ENCODE measurements at regions not wholly inside any gene's neighbourhood (a gene's known extent, or its start where the extent isn't known, plus 50 kb on each side); places are given as distances from the start of the nearest gene placed in this dataset.

DNA sequence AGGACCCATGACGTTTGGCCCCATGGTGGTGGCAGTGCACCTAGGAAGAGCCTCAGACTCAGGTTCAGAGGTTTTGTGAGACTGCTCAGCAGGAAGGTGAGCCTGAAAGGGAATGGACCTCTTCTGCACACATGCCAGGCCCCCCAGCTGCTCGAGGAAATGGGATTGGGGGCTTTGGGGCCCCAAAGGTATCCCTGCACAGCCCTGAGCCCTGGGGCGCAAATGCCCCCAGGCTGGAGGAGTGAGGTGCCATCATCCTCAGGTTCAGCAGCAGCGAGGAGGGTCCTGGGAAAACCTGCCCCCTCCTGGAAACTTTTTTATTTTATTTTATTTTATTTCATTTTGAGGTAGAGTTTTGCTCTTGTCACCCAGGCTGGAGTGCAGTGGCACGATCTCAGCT, 171.8 kb upstream of the MVB12B start:
- no peak for DNase-seq

DNA sequence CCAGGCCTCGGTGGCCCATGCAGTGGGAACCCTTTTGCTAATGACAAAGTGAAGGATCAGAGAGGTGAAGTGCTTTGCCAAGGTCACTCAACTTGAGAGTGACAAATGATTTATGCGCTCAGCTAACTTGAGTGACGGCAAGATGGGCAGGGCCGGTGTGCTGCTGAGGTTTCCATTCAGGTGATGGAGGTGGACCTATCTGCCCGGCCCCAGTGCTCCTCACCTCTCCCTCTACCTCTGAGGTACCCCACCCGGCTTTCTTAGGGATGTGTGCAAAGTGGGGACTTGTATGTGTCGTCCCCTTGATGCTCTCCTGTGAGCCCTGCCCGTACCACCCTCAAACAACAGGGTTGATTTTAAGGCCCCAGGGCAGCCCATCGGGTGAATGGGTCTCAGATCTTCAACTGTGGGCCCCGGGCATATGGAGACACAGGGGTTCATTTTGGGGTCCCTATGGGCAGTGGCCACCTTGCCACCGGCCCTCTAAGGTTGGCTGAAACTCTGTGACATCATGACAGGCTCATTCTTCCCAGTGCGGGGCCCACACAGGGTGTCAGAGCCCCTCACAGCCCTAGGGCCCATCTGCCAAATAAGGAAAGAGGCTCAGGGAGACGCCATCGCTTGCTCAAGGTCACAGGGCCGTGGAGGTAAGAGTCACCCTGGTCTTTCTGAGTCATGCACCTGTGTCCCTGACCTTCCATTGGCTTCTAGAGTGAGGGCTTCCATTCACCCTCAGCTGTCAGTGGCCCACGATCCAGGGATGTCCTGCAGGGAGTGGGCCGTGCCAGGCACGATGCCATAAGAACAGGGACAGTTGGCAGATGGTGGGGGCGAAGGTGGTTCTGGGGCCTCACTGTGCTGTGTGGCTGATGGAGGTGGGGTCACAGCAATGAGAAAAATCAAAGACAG, 170.6 kb upstream of the MVB12B start:
- no peak for DNase-seq

DNA sequence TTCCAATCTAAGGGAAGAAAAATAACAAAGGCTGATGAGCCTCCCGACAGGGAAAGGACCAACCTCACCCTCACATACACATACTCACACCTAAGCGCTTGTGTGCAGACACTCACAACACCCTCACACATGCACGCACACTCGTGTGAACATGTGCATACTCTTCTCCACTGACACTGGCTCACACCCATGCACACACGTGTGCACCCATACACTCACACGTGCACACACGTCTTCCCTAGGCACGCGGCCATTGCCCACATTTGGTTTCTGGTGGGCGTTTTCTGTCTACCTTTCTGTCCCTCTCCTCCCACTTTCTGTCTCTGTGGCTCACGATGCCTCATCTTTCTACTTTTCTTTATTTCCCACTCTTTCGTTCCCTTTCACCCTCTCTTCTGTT, 169.7 kb upstream of the MVB12B start:
- no peak for DNase-seq

DNA sequence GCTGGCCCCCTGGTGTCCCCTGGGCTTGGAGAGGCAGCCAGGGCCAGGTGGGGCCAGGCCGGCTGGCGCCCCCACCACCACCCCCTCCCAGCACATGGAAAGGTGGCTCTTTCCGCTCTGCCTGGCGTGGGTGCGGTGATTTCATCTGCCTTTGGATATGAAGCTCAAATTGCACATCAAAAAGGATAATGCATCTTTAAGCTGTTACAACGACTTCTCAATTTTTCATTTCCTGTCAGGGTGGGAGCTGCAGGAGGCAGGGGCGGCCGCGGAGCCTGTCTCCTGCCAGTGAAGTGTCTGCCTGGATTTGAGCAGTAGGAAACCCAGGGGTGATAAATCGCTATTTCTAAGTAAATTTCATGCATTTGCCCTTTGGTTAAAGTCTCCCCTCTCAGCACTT, 169.2 kb upstream of the MVB12B start:
- DNase-seq: no peak

DNA sequence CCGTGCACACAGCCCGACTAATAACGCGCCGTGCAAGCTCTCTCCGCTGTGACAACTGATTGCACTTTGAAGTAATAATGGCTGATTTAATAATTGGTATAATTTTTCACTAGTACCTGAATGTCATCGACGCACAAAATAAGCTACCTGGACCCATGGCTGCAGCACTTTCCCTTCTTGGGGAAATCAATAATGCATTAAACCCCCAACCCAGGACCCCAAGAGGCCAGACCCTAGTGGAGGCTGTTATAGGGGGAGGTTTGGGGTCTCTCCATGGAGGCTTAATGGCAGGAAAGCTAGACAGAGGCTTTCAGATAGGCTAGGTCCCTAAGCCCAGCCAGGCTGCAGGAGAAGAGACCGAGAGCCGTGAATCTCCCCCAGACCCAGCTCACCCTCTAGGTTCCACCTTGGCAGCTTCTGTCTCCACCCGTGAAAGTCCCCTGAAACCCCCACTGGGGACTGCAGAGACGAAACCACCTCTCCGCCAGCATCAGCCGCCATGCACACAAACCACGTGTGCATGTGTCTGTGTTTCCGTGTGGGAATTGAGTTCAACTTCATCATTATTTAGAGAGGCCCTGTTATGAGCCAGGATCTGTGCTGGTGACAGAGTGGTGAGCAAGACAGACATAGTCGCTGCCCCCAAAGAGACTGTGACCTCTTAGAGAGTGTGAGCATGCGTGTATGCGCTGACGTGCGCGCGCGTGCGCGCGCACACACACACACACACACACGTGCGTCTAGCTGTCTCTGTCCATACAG, 168.6 kb upstream of the MVB12B start:
- DNase-seq: no peak

DNA sequence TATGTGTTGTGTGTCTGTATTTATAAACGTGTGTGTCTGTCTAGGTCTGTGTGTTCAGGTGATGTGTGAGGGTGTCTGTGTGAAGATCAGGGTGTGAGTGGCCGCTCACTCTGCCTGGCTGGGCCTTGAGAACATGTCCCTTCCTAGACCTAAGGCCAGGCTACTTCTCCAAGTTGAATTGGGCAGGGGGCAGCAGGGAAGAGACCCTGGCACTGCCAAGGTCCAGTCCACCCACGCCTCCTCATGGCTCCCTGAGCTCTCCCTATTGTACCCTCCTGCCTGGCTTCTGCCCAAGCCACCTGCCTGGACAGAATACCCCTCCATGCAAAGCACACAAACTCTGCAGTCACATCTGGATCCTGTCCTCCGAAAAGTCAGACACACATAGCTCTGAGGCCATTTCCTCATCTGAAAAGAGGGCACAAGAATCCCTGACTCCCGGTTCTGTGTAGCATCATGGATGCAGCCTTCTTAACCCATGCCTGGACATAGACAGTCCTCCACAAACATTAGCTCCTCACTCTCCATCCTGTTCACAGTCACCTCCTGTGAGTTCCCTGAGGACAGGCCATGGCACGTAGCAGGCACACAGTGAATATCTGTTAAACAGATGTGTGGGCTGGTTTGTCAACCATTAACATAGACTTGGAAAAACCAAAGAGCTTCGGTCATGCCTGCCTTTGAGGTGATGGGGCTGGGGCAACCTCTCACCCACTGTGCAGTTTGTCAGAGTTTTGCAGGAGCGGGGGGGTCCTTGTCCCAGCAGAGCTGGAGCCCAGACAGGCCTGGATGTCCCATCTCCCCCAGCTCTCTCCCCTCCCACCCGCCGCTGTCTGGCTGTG, 167.8 kb upstream of the MVB12B start:
- no peak for DNase-seq

DNA sequence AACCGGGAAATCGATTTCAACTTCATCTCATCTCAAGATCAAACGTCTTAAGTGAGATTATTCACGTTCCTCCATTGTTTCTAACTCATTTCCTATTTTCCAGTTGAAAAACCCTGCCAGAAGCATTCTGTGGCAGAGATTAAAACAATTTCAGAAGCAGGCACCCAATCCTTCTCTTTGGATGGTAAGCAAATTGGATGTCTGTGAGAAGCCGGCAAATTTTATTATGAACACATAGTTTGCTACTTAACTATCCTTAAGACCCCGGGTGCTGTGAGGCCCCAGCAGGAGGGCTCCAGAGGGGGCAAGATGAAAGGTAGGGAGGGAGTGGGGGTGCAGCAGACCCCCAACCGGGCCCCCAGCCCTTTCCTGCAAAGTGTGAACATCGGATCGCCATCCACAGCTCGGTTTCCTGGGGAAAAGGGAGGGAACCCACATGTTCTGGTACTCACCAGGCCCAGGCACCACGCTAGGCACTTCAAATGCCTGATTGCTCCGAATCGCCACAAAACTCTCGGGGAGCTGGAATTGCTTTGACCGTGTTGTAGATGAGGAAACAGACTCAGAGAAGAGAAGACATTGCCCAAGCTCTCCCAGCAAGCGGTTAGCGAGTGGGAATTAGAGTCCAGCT, 167.1 kb upstream of the MVB12B start:
- no peak for DNase-seq

DNA sequence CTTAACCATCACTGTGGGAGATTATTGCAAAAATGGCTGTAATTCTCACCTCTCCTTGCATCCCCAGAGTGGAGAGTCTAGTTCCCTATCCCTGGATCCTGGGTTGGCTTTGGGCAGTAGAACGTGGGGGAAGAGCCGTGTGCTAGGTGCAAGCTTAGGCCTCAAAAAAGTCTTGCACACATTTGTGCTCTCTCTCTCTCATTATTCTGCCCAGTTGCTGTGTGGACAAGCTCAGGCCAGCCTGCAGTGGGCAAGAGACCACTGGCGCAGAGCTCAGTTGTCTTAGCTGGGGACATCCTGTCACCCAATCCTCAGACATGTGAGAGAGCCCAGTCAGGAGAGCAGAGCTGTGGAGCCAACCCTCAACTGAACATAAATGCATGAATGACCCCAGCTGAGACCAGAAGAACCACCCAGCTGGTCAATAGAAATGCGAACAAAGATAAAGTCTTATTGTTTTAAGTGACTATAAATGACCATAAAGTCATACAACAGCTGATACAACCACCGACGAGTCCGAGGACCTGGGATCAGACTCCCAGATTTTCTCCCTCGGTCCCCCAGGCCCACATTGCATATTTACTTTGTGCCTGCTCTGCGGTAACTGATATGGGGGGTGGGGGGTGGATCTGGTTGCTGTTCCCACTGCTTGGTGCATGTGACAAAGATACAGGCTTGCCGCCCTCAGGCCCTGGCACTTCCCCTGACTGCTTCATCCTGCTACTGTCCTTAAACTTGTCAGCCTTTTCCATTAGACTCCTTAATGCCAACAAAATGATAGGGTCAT, 166.4 kb upstream of the MVB12B start:
- no peak for DNase-seq

DNA sequence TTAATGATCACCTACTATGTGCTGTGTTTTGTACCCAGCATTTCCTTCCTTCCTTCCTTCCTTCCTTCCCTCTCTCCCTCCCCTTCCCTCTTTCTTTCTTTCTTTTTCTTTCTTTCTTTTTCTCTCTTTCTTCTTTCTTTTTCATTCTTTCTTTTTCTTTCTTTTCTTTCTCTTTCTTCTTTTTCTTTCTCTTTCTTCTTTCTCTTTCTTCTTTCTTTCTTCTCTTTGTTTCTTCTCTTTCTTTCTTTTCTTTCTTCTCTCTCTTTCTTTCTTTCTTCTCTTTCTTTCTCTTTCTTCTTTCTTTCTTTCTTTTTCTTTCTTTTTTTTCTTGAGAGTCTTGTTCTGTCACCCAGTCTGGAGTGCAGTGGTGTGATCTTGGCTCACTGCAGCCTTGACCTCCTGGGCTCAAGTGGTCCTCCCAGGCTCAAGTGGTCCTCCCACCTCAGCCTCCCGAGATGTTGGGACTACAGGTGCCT, 165.7 kb upstream of the MVB12B start:
- DNase-seq: no peak

DNA sequence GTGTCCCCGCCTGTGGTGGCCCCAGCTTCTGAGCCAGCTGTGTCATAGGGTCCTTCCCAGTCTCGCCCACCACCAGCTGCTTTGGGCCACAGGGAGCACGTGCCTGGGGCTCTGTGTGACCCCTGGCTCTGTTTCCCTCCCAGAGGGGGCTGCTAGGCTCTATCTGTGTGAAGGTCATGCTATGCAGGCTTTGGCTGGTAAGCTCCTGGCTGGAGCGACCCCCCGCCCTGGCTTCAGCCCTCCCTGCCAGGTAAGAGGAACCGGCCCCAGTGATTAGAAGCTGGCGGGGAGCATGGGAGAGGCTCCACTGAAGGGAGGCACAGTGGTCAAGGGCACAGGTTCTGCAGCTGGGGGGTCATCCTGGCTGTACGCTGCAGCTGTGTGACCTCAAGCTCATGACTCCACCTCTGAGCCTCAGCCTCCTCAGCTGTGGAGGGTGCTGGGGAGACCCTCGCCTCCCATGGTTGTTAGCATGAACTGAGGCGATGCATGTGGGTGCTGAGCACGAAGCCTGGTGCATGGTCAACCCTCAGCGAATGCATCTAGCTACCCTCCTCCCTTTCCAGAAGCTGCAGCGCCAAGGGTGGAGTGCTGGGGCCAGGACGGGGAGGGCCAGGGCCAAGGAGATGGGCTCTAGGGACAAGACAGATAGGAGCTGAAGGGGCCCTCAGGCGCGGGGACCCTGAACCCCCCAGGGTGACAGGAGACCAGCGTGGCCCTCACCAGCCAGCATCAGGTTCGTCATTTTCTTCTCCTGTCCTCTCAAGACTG, 163.8 kb upstream of the MVB12B start:
- DNase-seq: no peak

DNA sequence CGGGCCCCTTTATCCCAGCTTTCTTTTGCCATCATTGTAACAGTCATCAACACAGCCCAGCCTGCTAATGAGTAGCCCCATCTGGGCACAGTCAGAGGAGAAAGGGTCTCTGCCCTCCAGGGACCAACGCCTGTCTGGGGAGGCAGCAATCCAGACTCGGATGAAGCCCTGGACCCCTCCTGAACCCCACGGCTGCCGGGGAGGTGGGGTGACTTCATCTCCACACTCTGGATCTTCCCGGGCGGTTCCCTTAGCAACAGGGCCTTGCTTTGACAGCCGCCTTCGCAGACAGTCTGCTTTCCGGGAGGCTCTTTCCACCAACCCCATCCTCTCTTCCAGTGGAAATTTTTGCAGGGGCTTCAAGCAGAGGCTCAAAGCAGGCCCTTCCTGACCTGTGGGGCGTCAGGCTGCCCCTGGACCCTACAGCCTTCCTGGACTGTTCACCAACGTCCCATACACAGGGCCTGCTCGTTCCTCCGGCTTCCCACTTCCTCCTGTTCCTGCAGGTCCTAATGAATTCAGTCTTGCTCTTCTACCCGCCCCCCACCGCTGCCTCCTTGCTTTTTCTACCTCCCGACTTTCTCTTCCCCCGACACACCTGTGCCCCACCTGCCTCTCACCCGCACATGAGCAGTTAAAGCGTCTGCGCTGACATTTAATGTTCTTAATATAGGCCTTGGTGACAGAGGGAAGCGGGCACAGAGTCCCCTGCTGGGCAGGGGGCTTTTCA, 161.7 kb upstream of the MVB12B start:
- no peak for DNase-seq

DNA sequence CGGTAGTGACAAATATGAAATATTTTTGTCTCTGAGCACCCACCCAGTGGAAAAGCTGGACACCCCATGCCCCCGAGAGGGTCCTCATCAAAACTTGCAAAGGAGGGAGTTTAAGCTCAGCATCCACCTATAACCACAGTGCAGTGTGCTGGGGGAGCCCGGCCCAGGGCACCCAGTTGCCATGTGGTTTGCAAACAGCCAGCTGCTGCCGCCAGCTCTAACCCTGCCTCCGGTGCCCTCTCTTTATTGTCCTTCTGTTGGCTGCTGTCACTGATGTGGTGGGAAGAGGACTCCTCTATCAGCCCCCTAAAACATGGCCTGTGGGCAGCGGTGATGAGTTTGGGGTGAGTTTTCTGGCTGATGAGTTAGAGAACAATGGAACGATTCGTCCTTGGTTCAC, 160.9 kb upstream of the MVB12B start:
- DNase-seq: no peak

DNA sequence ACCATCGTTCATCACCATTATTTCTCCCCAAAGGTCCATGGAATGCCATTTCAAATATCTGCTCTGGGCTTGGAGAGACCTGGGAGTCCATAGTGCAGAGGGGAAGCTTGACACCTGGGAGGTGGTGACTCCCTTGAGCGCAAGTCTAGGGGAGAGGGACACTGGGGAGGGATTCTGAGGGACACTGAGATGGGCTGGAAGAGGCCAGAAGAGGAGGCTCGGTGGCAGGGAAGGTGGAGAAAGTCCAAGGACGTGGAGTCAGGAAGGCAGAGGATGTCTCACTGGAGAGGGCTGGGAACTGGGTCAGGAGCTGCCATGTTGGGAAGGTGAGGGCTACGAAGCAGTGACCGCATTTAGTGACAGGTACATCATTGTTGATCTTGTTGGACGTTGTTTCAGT, 160.3 kb upstream of the MVB12B start:
- no peak for DNase-seq

DNA sequence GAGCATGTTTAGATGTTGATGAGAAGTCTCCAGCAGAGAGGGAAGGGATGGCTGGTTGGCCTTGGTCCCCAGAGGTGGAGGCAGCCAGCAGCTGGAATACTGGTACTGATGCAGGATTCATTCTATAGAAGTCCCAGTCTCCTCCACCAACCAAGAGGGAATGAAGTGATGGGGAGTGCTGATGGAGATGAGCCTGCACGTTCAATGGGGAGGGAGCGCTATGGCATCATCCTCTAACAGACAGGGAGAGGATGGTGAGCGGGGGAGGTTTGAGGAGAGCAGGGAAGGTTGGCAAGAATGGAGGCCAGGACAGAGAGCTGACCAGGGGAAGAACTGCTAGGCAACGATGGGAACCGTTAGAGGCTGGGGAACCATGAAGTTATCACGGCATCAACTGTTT, 159.8 kb upstream of the MVB12B start:
- DNase-seq: no peak

DNA sequence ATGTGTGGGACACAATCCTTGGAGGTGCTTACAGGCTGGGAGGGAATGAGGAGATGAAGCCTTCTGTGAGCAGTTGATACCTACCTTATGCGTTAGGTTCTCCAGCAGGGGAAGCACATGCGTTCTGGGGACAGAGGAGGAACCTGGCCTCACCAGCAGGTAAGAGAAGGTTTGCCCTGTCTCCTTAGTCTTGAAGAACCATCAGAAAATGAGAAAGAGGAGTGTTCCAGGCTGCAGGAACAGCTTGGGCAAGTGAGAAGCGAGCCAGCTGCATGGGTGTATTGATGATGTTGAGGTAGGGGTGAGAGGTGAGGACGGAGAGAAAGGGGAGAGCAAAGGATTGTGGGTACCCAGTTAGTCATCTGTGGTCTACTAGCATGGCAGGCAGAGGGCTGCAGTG, 156.9 kb upstream of the MVB12B start:
- DNase-seq: no peak

DNA sequence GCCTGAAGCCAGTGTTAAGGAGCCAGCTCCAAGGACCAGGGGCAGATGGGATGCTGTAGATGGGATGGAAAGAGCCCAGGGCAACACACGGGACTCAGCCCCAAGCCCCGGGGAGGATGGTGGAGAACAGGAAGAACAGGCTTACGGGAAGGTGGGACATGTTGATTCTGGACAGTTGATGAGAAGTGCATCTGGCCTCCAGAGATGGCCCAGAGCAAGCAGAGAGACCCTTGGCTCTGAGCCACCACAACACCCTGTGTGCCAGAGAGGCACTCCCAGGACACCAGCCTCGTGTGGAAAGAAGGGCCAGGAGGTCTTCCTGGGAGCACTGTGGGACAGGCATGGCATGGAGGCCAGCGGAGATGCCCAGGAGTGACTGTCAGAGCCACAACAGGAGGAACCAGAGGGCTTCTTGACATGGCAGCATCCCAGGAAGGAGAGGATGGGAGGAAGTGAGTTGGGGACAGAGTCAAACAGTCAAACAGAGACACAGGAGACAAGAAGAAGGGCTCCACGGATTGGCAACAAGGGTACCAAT, 156.3 kb upstream of the MVB12B start:
- no peak for DNase-seq

DNA sequence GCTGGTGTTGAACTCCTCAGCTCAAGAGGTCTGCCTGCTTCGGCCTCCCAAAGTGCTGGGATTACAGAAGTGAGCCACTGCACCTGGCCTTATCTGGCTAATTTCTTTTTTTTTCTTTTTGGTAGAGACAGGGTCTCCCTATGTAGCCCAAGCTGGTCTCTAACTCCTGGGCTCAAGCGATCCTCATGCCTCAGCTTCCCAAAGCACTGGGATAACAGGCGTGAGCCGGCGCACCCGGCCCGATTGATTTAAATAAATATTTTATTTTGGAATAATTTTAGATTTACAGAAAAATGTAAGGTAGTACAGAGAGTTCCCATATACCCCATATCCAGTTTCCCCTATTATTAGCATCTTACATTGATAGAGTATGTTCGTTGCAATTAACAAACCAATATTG, 155.0 kb upstream of the MVB12B start:
- DNase-seq: no peak

DNA sequence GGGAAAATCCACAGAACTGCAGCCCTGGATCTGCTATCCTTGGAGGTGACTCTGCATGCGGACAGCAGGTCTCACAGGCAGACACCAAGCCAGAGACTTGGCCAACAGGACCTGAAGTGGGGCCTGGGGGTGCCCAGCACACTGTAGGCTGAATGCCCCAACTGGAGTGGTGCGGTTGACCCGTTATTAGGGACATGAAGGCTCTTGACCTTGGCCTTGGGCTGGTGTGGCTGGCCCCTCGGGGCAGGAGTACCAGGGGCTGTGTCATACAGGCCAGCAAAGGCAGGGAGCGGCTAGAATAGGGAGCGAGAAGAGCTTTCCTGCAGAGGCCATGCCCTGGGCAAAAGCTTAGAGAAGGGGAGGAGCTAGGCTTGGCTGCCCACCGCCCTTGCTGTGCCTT, 153.2 kb upstream of the MVB12B start:
- DNase-seq: no peak

DNA sequence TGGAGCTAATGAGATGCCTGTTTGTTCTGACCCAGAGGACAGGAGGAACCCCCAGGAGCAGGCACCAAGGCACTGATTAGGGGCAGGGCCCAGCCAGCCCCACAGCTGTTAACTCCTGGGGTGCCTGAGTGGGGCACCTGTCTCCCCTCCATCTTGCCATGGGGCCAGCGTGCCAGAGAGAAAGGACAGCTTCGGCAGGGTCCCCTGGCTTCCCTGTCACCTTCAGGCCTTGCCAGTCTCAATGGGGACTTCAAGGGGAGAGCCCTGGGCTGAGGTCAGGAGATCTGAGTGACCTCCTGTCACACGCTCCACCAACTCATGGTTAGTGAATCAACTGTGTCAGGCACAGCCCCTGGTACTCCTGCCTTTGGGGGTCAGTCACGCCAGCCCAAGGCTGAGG, 152.7 kb upstream of the MVB12B start:
- DNase-seq: no peak

DNA sequence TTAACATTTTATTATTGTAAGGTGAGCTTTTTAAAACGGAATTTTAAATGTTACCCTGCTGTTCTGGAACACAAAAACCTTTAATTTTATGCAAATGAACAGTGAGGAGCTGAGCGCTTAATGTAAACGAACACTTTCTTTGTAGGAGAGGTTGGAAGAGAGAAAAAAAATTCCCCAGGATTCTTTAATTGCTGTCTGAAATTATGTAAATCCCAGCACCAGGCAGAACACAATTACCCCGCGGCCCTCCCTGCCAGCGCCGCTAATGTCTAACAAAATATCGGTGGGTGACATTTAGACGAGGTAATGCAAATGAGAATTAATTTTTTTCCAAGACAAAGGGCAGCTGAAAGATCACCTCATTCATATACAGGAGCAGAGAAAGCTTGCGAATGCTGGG, 143.4 kb upstream of the MVB12B start:
- DNase-seq: no peak

All from DMS53 (cell line).